K562 (cell line): ENCODE measurements at regions not wholly inside any gene's neighbourhood (a gene's known extent, or its start where the extent isn't known, plus 50 kb on each side); places are given as distances from the start of the nearest gene placed in this dataset.

ENCODE experiments used
- ATAC-seq: fragments of 200-7000 bp; cut with Tn5 transposase; 3 replicates; pipeline ENCODE4 v1.9.1; 2020; ENCODE audit warnings: moderate library complexity
- BruUV-seq: library from RNA; stranded (reverse); fragments of 400-500 nt; replicated peaks from 2 replicates; lab custom pipeline; 2021; lab: Mats Ljungman, UMichigan
- CTCF ChIA-PET: fragments of 300-600 bp; formaldehyde crosslinking; extraction: SDS; loops from one replicate; lab custom pipeline; 2021; ENCODE audit warnings: low intra/inter-chr PET ratio; lab: Yijun Ruan, JAX
- POLR2A ChIA-PET: fragments of 300-600, 350-650 bp; sonication (Branson Sonifier 250); formaldehyde crosslinking; extraction: SDS; loops from one replicate; lab custom pipeline; 2021; ENCODE audit warnings: antibody characterized with exemption, inconsistent platforms; lab: Yijun Ruan, JAX
- DNase-seq, 4 experiments: peaks; one replicate each; pipeline versions ENCODE4 v3.0.0 to v3.0.0-alpha.2; 2011 to 2018; ENCODE audit warnings: low spot score in 3 of 4, mixed read lengths in 3 of 4; ENCODE audit errors: extremely low read depth in 1 of 4
- FAIRE-seq: peaks from 2 replicates; lab custom pipeline; 2011; peaks lifted over from hg19 to GRCh38; lab: Jason Lieb, UNC
- H2AFZ ChIP-seq: 2 replicates; pipeline ENCODE4 v1.6.0; 2011; ENCODE audit warnings: low read depth, low read length, control low read depth, inconsistent platforms
- H3K27ac ChIP-seq: fragments of 200-600 bp; 3 replicates; pipeline ENCODE4 v1.8.0; 2011; ENCODE audit warnings: low read depth, mild to moderate bottlenecking, control low read depth, inconsistent platforms, low read length, moderate library complexity, mixed read lengths; ENCODE audit errors: extremely low read depth
- H3K27me3 ChIP-seq, 2 experiments: fragments of 300-600 bp in 1 of 2; 2 replicates in 1 of 2; 3 replicates in 1 of 2; pipeline versions ENCODE4 v1.6.0 to v1.8.0; 2011; ENCODE audit warnings: inconsistent platforms in 2 of 2, low read length in 2 of 2, mild to moderate bottlenecking in 1 of 2, mixed read lengths in 1 of 2, moderate library complexity in 1 of 2; ENCODE audit not compliant: control insufficient read depth in 2 of 2, insufficient read depth in 2 of 2
- H3K36me3 ChIP-seq: fragments of 300-600 bp; 3 replicates; pipeline ENCODE4 v1.8.0; 2011; ENCODE audit warnings: mild to moderate bottlenecking, low read length, inconsistent platforms; ENCODE audit not compliant: control insufficient read depth, insufficient read depth
- H3K4me1 ChIP-seq, 2 experiments: fragments of 200-600 bp in 1 of 2; replicated peaks in 1 of 2; 2 replicates in 1 of 2; 3 replicates in 1 of 2; pipeline versions ENCODE4 v1.5.1 to v1.8.0; 2011; ENCODE audit warnings: inconsistent platforms in 2 of 2, low read length in 2 of 2, mild to moderate bottlenecking in 1 of 2, mixed read lengths in 1 of 2, moderate library complexity in 1 of 2; ENCODE audit not compliant: control insufficient read depth in 2 of 2, insufficient read depth in 2 of 2
- H3K4me2 ChIP-seq: 2 replicates; pipeline ENCODE4 v1.6.1; 2011; ENCODE audit warnings: low read length, control low read depth, inconsistent platforms, mixed read lengths; ENCODE audit not compliant: insufficient read depth
- H3K4me3 ChIP-seq: fragments of 200-600 bp; sonication (generic), shearing (Covaris generic); 2 replicates; pipeline ENCODE4 v1.5.1; 2016; ENCODE audit warnings: control low read depth, inconsistent platforms
- H3K79me2 ChIP-seq: fragments of 200-600 bp; 3 replicates; pipeline ENCODE4 v1.8.0; 2011; ENCODE audit warnings: low read length, inconsistent platforms; ENCODE audit not compliant: control insufficient read depth, insufficient read depth
- H3K9ac ChIP-seq, 2 experiments: 2 replicates each; pipeline versions ENCODE4 v1.6.0 to v1.6.1; 2011; ENCODE audit warnings: low read depth in 2 of 2, low read length in 2 of 2, control low read depth in 1 of 2, inconsistent platforms in 1 of 2, mild to moderate bottlenecking in 1 of 2, mixed read lengths in 1 of 2; ENCODE audit not compliant: insufficient read depth in 1 of 2
- H3K9me1 ChIP-seq: one replicate; pipeline ENCODE4 v1.6.0; 2011; ENCODE audit warnings: inconsistent platforms, mild to moderate bottlenecking, low read length, moderate library complexity; ENCODE audit not compliant: control insufficient read depth, insufficient read depth
- H3K9me3 ChIP-seq: replicated peaks from 2 replicates; pipeline ENCODE4 v1.5.1; 2011; ENCODE audit warnings: low read depth, low read length, inconsistent platforms; ENCODE audit not compliant: control insufficient read depth, insufficient read depth
- H4K20me1 ChIP-seq: replicated peaks from 2 replicates; pipeline ENCODE4 v1.6.1; 2011; ENCODE audit warnings: low read length, inconsistent platforms, mixed read lengths; ENCODE audit not compliant: control insufficient read depth, insufficient read depth
- CEBPB ChIP-seq: fragments of 450-650 bp; IDR thresholded peaks from 2 replicates; pipeline ENCODE4 v1.6.1; 2016; ENCODE audit warnings: missing genetic modification characterization, missing compliant biosample characterization
- NCOA2 ChIP-seq, 2 experiments: fragments of 450-650 bp; IDR thresholded peaks; 2 replicates each; pipeline ENCODE4 v1.6.1; 2018; ENCODE audit warnings: mild to moderate bottlenecking in 2 of 2, moderate library complexity in 1 of 2; ENCODE audit not compliant: partially characterized antibody in 2 of 2
- PHF8 ChIP-seq: fragments of 200-600 bp; sonication (generic); IDR thresholded peaks from 2 replicates; pipeline ENCODE4 v1.6.1; 2012; ENCODE audit warnings: mixed run types, mild to moderate bottlenecking, inconsistent platforms, low read length, moderate library complexity, borderline replicate concordance
- SNIP1 ChIP-seq: fragments of 450-650 bp; IDR thresholded peaks from 2 replicates; pipeline ENCODE4 v1.7.1; 2017; ENCODE audit warnings: low read depth, mild to moderate bottlenecking
- ZNF507 ChIP-seq: conservative IDR thresholded peaks from 2 replicates; pipeline ENCODE4 v1.6.1; 2017; ENCODE audit warnings: missing genetic modification characterization, missing compliant biosample characterization
- WGBS: fragments of 100-300 bp; shearing (Covaris generic); methylation state at CpG from one replicate; pipeline ENCODE4 v1.1.6; 2016; ENCODE audit warnings: low coverage, mixed read lengths; ENCODE audit not compliant: insufficient coverage; ENCODE audit errors: missing lambda C conversion rate; 5-methylcytosine and 5-hydroxymethylcytosine counted together
- in situ Hi-C: fragments of 300-500 bp; cut with MboI; formaldehyde crosslinking; loops from 4 replicates; pipeline ENCODE4 v1.15.0; 2018; ENCODE audit warnings: inconsistent platforms, mixed read lengths
- intact Hi-C: fragments of 100-400 bp; cut with micrococcal nuclease; formaldehyde crosslinking; loops from 2 replicates; pipeline ENCODE4 v1.14.2; 2022

GRCh38 chr4:164224871-164225270 is 529.1 kb upstream of the SMIM31 start:
- Histone ChIP-seq H3K4me1 (no peaks in the 10 kb centered on the region), H3K4me3 (no peak overlapping the region), H3K79me2 (no peaks in the 10 kb centered on the region), H2AFZ (no peak overlapping the region), H3K4me2 (no peak overlapping the region), H3K27ac (no peak overlapping the region), H3K36me3 (no peaks in the 10 kb centered on the region), H3K9me1 (no peaks in the 10 kb centered on the region), H3K9me3 (no peaks in the 10 kb centered on the region), H3K9ac (no peak overlapping the region), H4K20me1 (no peaks in the 10 kb centered on the region), H3K27me3 (no peaks in the 10 kb centered on the region)
- no peak for ATAC-seq
- no peak for TF ChIP-seq SNIP1
- no peak for TF ChIP-seq PHF8
- no peak for TF ChIP-seq NCOA2 (IDR thresholded peaks at IDR 0.05; ENCODE audit: partially characterized antibody in 2 of 2)
- TF ChIP-seq ZNF507 (tag) = no peak
- intact Hi-C loops (no loop called here), in situ Hi-C loops (no loop called here)
- no peak for DNase-seq
- POLR2A ChIA-PET = no interaction called here
- FAIRE-seq = no peak
- CTCF ChIA-PET = no interaction called here
- no TSS peak for BruUV-seq

- no peaks in the 10 kb centered on the region for H3K9me1 ChIP-seq
- H3K4me1 ChIP-seq = no peaks in the 10 kb centered on the region
- H3K9me3 ChIP-seq = no peaks in the 10 kb centered on the region
- no TSS peak for BruUV-seq
- in situ Hi-C loops (no loop called here), intact Hi-C loops (no loop called here)
- POLR2A ChIA-PET = no interaction called here
- DNase-seq (no peak), ATAC-seq (no peak), FAIRE-seq (no peak)
- CTCF ChIA-PET = no interaction called here
- no peaks in the 10 kb centered on the region for H3K27me3 ChIP-seq
- H3K4me2 ChIP-seq = no peak overlapping the region
- H3K9ac ChIP-seq = no peak overlapping the region
- no peak overlapping the region for H2AFZ ChIP-seq
- no peaks in the 10 kb centered on the region for H4K20me1 ChIP-seq
- H3K36me3 ChIP-seq = no peaks in the 10 kb centered on the region
- H3K4me3 ChIP-seq = no peak overlapping the region
- H3K79me2 ChIP-seq = no peaks in the 10 kb centered on the region
- no peak overlapping the region for H3K27ac ChIP-seq
- whole genome bisulfite sequencing = 0% methylated on average over 2 of the region's 2 CpGs
- no peak for TF ChIP-seq CEBPB (tag)
Measured at GRCh38 chr4:164229255-164229654, 524.7 kb upstream of the SMIM31 start.
